GM23338 (cell line): ENCODE measurements at regions not wholly inside any gene's neighbourhood (a gene's known extent, or its start where the extent isn't known, plus 50 kb on each side); places are given as distances from the start of the nearest gene placed in this dataset.

Experiments used
- ATAC-seq: fragments of 200-7000 bp; cut with Tn5 transposase; 3 replicates; pipeline ENCODE4 v1.9.1; 2020
- DNase-seq: peaks from one replicate; pipeline ENCODE4 v3.0.0-alpha.2; 2015; ENCODE audit warnings: low spot score
- H2AFZ ChIP-seq: fragments of 200-600 bp; sonication (generic); 2 replicates; pipeline ENCODE4 v1.8.0; 2016; ENCODE audit warnings: antibody characterized with exemption, mild to moderate bottlenecking, moderate library complexity
- H3F3A ChIP-seq: fragments of 200-600 bp; sonication (generic); replicated peaks from 2 replicates; pipeline ENCODE4 v1.8.0; 2017; ENCODE audit warnings: antibody characterized with exemption, mixed run types, low read depth
- H3K27ac ChIP-seq: fragments of 200-600 bp; sonication (generic); 2 replicates; pipeline ENCODE4 v1.6.1; 2016; ENCODE audit warnings: low read depth
- H3K27me3 ChIP-seq: fragments of 200-600 bp; sonication (generic); 2 replicates; pipeline ENCODE4 v1.8.0; 2016; ENCODE audit warnings: mild to moderate bottlenecking, mixed run types, moderate library complexity; ENCODE audit not compliant: insufficient read depth
- H3K36me3 ChIP-seq: fragments of 200-600 bp; sonication (generic); 2 replicates; pipeline ENCODE4 v1.8.0; 2016; ENCODE audit warnings: mild to moderate bottlenecking; ENCODE audit not compliant: insufficient read depth
- H3K4me1 ChIP-seq: fragments of 200-600 bp; sonication (generic); 2 replicates; pipeline ENCODE4 v1.8.0; 2016; ENCODE audit warnings: mild to moderate bottlenecking, moderate library complexity; ENCODE audit not compliant: insufficient read depth
- H3K4me2 ChIP-seq: fragments of 200-600 bp; sonication (generic); 2 replicates; pipeline ENCODE4 v1.7.1; 2017; ENCODE audit warnings: mixed run types
- H3K4me3 ChIP-seq: fragments of 200-600 bp; sonication (generic); 2 replicates; pipeline ENCODE4 v1.6.1; 2016; ENCODE audit warnings: mixed run types
- H3K79me2 ChIP-seq: fragments of 200-600 bp; sonication (generic); replicated peaks from 2 replicates; pipeline ENCODE4 v1.8.0; 2017; ENCODE audit warnings: mild to moderate bottlenecking; ENCODE audit not compliant: insufficient read depth
- H3K9me2 ChIP-seq: fragments of 200-600 bp; sonication (generic); 2 replicates; pipeline ENCODE4 v1.8.0; 2017; ENCODE audit not compliant: insufficient read depth
- H4K20me1 ChIP-seq: fragments of 200-600 bp; sonication (generic); replicated peaks from 2 replicates; pipeline ENCODE4 v1.8.0; 2017; ENCODE audit warnings: mild to moderate bottlenecking; ENCODE audit not compliant: insufficient read depth
- H3K27ac Mint-ChIP-seq: 2 replicates; pipeline ENCODE4 v1.8.0; 2020; ENCODE audit warnings: inconsistent platforms, mild to moderate bottlenecking, moderate library complexity, mixed read lengths
- H3K27me3 Mint-ChIP-seq: 3 replicates; pipeline ENCODE4 v1.8.0; 2022; ENCODE audit warnings: low read depth, mild to moderate bottlenecking, moderate library complexity, mixed read lengths, inconsistent platforms; ENCODE audit not compliant: insufficient read depth, poor library complexity
- H3K36me3 Mint-ChIP-seq: 3 replicates; pipeline ENCODE4 v1.8.0; 2021; ENCODE audit warnings: low read depth, mild to moderate bottlenecking, inconsistent platforms, moderate library complexity, mixed read lengths
- H3K4me1 Mint-ChIP-seq: 3 replicates; pipeline ENCODE4 v1.8.0; 2020; ENCODE audit warnings: mild to moderate bottlenecking, inconsistent platforms, mixed read lengths
- H3K4me3 Mint-ChIP-seq: 3 replicates; pipeline ENCODE4 v1.8.0; 2021; ENCODE audit warnings: moderate library complexity, mild to moderate bottlenecking, inconsistent platforms, mixed read lengths
- H3K9me3 Mint-ChIP-seq: 3 replicates; pipeline ENCODE4 v1.8.0; 2020; ENCODE audit warnings: moderate library complexity, mild to moderate bottlenecking, inconsistent platforms, mixed read lengths
- CREB1 ChIP-seq: fragments of 250-450 bp; sonication (Bioruptor Pico); IDR thresholded peaks from 2 replicates; pipeline ENCODE4 v1.5.0; 2020; ENCODE audit warnings: low read depth, mild to moderate bottlenecking, moderate library complexity
- EZH2 ChIP-seq: fragments of 200-600 bp; sonication (generic); IDR thresholded peaks from one replicate; pipeline ENCODE4 v1.8.0; 2017; ENCODE audit warnings: antibody characterized with exemption, mild to moderate bottlenecking, low read depth; ENCODE audit not compliant: unreplicated experiment
- EZH2phosphoT487 ChIP-seq: fragments of 200-600 bp; sonication (generic); IDR thresholded peaks from one replicate; pipeline ENCODE4 v1.8.1; 2018; ENCODE audit warnings: antibody characterized with exemption; ENCODE audit not compliant: unreplicated experiment
- JUNB ChIP-seq: IDR thresholded peaks from one replicate; pipeline ENCODE4 v1.6.1; 2016; ENCODE audit warnings: antibody characterized with exemption; ENCODE audit not compliant: unreplicated experiment
- STAT1 ChIP-seq: IDR thresholded peaks from one replicate; pipeline ENCODE4 v1.6.1; 2016; ENCODE audit warnings: antibody characterized with exemption; ENCODE audit not compliant: unreplicated experiment
- ZNF114 ChIP-seq: fragments of 250-450 bp; sonication (Bioruptor Pico); IDR thresholded peaks from 2 replicates; pipeline ENCODE4 v1.5.0; 2020; ENCODE audit warnings: mild to moderate bottlenecking, moderate library complexity
- TF ChIP-seq, protein P1 (sequence below): IDR thresholded peaks from one replicate; pipeline ENCODE4 v1.6.1; 2018; ENCODE audit warnings: antibody characterized with exemption; ENCODE audit not compliant: unreplicated experiment
- TF ChIP-seq, protein P2 (sequence below): IDR thresholded peaks from 2 replicates; pipeline ENCODE4 v1.6.1; 2016; ENCODE audit warnings: antibody characterized with exemption
- TF ChIP-seq, protein P3 (sequence below), 2 experiments: fragments of 200-600 bp in 1 of 2; sonication (generic) in 1 of 2; conservative IDR thresholded peaks; 2 replicates each; pipeline versions ENCODE4 v1.5.1 to v1.6.1; 2016 to 2017; ENCODE audit warnings: antibody characterized with exemption in 2 of 2, low read depth in 2 of 2, mild to moderate bottlenecking in 2 of 2, moderate library complexity in 1 of 2

DNA sequence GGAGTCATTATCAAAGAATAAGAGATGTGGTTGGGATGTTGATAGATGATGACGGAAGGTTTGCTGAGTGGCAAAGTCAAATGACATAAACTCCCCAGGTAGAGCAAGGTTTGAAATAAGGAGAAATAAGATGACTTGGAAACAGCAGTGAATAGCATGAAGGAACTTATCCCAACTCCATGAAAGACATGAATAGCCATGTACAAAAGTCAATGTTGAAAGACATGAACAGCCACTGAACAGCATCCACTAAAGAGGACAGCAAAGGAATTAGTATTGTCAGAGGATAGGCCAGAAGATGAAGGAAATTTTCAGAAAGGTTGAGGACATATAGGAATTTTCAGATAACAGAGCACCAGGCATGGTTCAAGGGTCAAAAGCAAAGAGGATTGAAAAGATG lies 286.0 kb upstream of the FBXL7 start (continued):
- TF ChIP-seq, protein P1, sequence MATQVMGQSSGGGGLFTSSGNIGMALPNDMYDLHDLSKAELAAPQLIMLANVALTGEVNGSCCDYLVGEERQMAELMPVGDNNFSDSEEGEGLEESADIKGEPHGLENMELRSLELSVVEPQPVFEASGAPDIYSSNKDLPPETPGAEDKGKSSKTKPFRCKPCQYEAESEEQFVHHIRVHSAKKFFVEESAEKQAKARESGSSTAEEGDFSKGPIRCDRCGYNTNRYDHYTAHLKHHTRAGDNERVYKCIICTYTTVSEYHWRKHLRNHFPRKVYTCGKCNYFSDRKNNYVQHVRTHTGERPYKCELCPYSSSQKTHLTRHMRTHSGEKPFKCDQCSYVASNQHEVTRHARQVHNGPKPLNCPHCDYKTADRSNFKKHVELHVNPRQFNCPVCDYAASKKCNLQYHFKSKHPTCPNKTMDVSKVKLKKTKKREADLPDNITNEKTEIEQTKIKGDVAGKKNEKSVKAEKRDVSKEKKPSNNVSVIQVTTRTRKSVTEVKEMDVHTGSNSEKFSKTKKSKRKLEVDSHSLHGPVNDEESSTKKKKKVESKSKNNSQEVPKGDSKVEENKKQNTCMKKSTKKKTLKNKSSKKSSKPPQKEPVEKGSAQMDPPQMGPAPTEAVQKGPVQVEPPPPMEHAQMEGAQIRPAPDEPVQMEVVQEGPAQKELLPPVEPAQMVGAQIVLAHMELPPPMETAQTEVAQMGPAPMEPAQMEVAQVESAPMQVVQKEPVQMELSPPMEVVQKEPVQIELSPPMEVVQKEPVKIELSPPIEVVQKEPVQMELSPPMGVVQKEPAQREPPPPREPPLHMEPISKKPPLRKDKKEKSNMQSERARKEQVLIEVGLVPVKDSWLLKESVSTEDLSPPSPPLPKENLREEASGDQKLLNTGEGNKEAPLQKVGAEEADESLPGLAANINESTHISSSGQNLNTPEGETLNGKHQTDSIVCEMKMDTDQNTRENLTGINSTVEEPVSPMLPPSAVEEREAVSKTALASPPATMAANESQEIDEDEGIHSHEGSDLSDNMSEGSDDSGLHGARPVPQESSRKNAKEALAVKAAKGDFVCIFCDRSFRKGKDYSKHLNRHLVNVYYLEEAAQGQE: no peak
- TF ChIP-seq, protein P2, sequence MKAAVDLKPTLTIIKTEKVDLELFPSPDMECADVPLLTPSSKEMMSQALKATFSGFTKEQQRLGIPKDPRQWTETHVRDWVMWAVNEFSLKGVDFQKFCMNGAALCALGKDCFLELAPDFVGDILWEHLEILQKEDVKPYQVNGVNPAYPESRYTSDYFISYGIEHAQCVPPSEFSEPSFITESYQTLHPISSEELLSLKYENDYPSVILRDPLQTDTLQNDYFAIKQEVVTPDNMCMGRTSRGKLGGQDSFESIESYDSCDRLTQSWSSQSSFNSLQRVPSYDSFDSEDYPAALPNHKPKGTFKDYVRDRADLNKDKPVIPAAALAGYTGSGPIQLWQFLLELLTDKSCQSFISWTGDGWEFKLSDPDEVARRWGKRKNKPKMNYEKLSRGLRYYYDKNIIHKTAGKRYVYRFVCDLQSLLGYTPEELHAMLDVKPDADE: no peak
- TF ChIP-seq, protein P3, sequence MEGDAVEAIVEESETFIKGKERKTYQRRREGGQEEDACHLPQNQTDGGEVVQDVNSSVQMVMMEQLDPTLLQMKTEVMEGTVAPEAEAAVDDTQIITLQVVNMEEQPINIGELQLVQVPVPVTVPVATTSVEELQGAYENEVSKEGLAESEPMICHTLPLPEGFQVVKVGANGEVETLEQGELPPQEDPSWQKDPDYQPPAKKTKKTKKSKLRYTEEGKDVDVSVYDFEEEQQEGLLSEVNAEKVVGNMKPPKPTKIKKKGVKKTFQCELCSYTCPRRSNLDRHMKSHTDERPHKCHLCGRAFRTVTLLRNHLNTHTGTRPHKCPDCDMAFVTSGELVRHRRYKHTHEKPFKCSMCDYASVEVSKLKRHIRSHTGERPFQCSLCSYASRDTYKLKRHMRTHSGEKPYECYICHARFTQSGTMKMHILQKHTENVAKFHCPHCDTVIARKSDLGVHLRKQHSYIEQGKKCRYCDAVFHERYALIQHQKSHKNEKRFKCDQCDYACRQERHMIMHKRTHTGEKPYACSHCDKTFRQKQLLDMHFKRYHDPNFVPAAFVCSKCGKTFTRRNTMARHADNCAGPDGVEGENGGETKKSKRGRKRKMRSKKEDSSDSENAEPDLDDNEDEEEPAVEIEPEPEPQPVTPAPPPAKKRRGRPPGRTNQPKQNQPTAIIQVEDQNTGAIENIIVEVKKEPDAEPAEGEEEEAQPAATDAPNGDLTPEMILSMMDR (conservative IDR thresholded peaks at IDR 0.05; ENCODE audit: low read depth in 2 of 2): no peak
- TF ChIP-seq EZH2 (no peak), EZH2phosphoT487 (no peak), CREB1 (CRISPR knock-in tag) (no peak), ZNF114 (CRISPR knock-in tag) (no peak), STAT1 (no peak), JUNB (no peak)

DNA sequence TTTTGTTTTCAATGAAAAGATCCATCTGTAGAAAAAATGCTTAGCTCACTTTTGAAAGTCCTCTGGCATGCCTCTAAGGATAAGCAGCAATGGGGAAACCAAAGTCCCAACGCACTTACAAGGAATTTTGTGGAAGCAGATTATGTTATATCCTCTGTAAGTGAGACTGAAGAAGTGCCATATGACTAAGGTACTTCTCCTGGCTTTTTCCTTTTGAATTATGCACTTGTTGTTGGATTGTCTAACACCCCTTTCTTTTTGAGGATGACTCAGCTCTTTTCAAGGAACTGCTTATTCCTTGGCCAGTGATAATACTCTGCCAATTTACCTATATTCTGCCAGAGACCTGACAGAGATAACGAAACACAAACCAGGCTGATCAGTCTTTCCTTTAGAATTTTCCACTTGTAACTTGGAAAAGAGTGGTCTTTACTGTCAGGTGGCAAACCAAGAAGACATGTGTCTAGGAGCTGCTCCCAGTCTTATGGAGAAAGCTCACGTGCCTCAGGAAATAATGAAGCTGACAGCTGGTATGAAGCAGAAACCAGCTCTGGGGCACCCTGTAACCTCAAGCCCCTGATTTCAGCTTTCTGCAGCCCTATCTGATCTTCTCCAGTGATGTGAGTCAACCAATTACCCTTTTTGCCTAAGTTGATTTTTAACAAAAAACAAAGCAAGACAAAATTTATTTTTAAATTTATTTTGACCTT lies 290.8 kb upstream of the FBXL7 start:
- no peaks in the 10 kb centered on the region for H3F3A ChIP-seq
- no peak overlapping the region for H3K4me3 ChIP-seq
- no peak overlapping the region for H3K4me2 ChIP-seq
- H3K4me3 Mint-ChIP-seq: no peak overlapping the region
- H3K9me3 Mint-ChIP-seq: no peaks in the 10 kb centered on the region
- H3K27ac ChIP-seq: no peak overlapping the region
- H3K4me1 Mint-ChIP-seq: no peaks in the 10 kb centered on the region
- no peaks in the 10 kb centered on the region for H3K36me3 ChIP-seq
- H3K36me3 Mint-ChIP-seq: no peaks in the 10 kb centered on the region
- TF ChIP-seq, protein P3 (conservative IDR thresholded peaks at IDR 0.05; ENCODE audit: low read depth in 2 of 2): no peak
- no peaks in the 10 kb centered on the region; the same call in 1 of the 2 replicates for H3K27me3 ChIP-seq
- no peaks in the 10 kb centered on the region for H4K20me1 ChIP-seq
- no peaks in the 10 kb centered on the region for H3K9me2 ChIP-seq
- no peak overlapping the region for H3K27ac Mint-ChIP-seq
- no peaks in the 10 kb centered on the region for H3K4me1 ChIP-seq
- peak overlapping the region; percentile 80; the same call in 1 of the 2 replicates for H2AFZ ChIP-seq
- no peak for DNase-seq
- H3K27me3 Mint-ChIP-seq: no peaks in the 10 kb centered on the region
- ATAC-seq: no peak
- H3K79me2 ChIP-seq: no peaks in the 10 kb centered on the region
